A673 (cell line): ENCODE measurements at regions not wholly inside any gene's neighbourhood (a gene's known extent, or its start where the extent isn't known, plus 50 kb on each side); places are given as distances from the start of the nearest gene placed in this dataset.

Experiments
- BruUV-seq: library from RNA; stranded (reverse); fragments of 400-500 nt; replicated peaks from 2 replicates; lab custom pipeline; 2021; lab: Mats Ljungman, UMichigan
- CTCF ChIA-PET: fragments of 300-600 bp; sonication (Branson Sonifier 250); formaldehyde crosslinking; loops from one replicate; lab custom pipeline; 2022; ENCODE audit warnings: antibody characterized with exemption; lab: Charles Lee
- POLR2A ChIA-PET: fragments of 300-600 bp; sonication (Branson Sonifier 250); formaldehyde crosslinking; loops from one replicate; lab custom pipeline; 2022; ENCODE audit warnings: antibody characterized with exemption; ENCODE audit not compliant: low non-redundant PET; lab: Charles Lee
- DNase-seq: peaks from one replicate; pipeline ENCODE4 v3.0.0-alpha.2; 2015; ENCODE audit warnings: low spot score
- H3K27ac ChIP-seq: fragments of 200-600 bp; sonication (generic); 2 replicates; pipeline ENCODE4 v1.5.1; 2016; ENCODE audit warnings: mixed run types, low read depth, mild to moderate bottlenecking, mixed read lengths, antibody characterized with exemption, low read length; ENCODE audit not compliant: poor library complexity, severe bottlenecking
- H3K27me3 ChIP-seq: fragments of 200-600 bp; sonication (generic); replicated peaks from 2 replicates; pipeline ENCODE4 v1.6.1; 2017; ENCODE audit warnings: mixed run types, low read depth, mild to moderate bottlenecking, mixed read lengths, antibody characterized with exemption, low read length; ENCODE audit not compliant: insufficient read depth, poor library complexity
- H3K36me3 ChIP-seq: fragments of 200-600 bp; sonication (generic); 2 replicates; pipeline ENCODE4 v1.6.1; 2016; ENCODE audit warnings: mixed run types, mild to moderate bottlenecking, mixed read lengths, antibody characterized with exemption, low read length; ENCODE audit not compliant: insufficient read depth, poor library complexity, severe bottlenecking
- H3K4me1 ChIP-seq: fragments of 200-600 bp; sonication (generic); 2 replicates; pipeline ENCODE4 v1.6.1; 2017; ENCODE audit warnings: mixed run types, mild to moderate bottlenecking, mixed read lengths, antibody characterized with exemption, low read length; ENCODE audit not compliant: insufficient read depth, poor library complexity, severe bottlenecking
- H3K4me3 ChIP-seq: fragments of 200-600 bp; sonication (generic); 2 replicates; pipeline ENCODE4 v1.5.1; 2016; ENCODE audit warnings: low read depth, mixed run types, mild to moderate bottlenecking, mixed read lengths, low read length; ENCODE audit not compliant: poor library complexity, severe bottlenecking
- H3K9me3 ChIP-seq: fragments of 200-600 bp; sonication (generic); 2 replicates; pipeline ENCODE4 v1.6.1; 2016; ENCODE audit warnings: mixed run types, low read depth, mild to moderate bottlenecking, mixed read lengths, antibody characterized with exemption, low read length; ENCODE audit not compliant: poor library complexity, severe bottlenecking
- CTCF ChIP-seq: fragments of 300-800, 200-600 bp; sonication (generic); conservative IDR thresholded peaks from 2 replicates; pipeline ENCODE4 v1.5.1; 2017; ENCODE audit warnings: low read depth, mild to moderate bottlenecking, antibody characterized with exemption, low read length, moderate library complexity, mixed read lengths
- EZH2 ChIP-seq: fragments of 200-600 bp; sonication (generic); IDR thresholded peaks from 2 replicates; pipeline ENCODE4 v1.6.1; 2017; ENCODE audit warnings: borderline replicate concordance, low read depth, mild to moderate bottlenecking, mixed read lengths, antibody characterized with exemption, low read length; ENCODE audit not compliant: poor library complexity, severe bottlenecking
- intact Hi-C: fragments of 100-400 bp; cut with micrococcal nuclease; formaldehyde crosslinking; loops from one replicate; pipeline ENCODE4 v1.10.0; 2022; ENCODE audit not compliant: unreplicated experiment

GRCh38 chr1:178579095-178579494 lies 66.2 kb downstream of the TEX35 start:
- POLR2A ChIA-PET = no interaction called here
- no peak overlapping the region for H3K4me3 ChIP-seq
- no peak for TF ChIP-seq EZH2
- TF ChIP-seq CTCF = no peak
- H3K27me3 ChIP-seq = no peaks in the 10 kb centered on the region
- no peaks in the 10 kb centered on the region for H3K9me3 ChIP-seq
- no peak overlapping the region for H3K27ac ChIP-seq
- H3K36me3 ChIP-seq = no peaks in the 10 kb centered on the region
- intact Hi-C loops = no loop called here
- CTCF ChIA-PET = no interaction called here
- peaks cover 10% of the 10 kb centered on the region for H3K4me1 ChIP-seq
- no TSS peak for BruUV-seq
- DNase-seq = no peak

GRCh38 chr1:178579562-178579961 lies 66.7 kb downstream of the TEX35 start:
- BruUV-seq = no TSS peak
- peaks cover 10% of the 10 kb centered on the region for H3K4me1 ChIP-seq
- H3K9me3 ChIP-seq = no peaks in the 10 kb centered on the region
- peak; percentile 72 for DNase-seq
- intact Hi-C loops = no loop called here
- H3K27me3 ChIP-seq = no peaks in the 10 kb centered on the region
- CTCF ChIA-PET = no interaction called here
- no peak overlapping the region for H3K4me3 ChIP-seq
- TF ChIP-seq CTCF = no peak
- TF ChIP-seq EZH2 = no peak
- H3K27ac ChIP-seq = no peak overlapping the region
- H3K36me3 ChIP-seq = no peaks in the 10 kb centered on the region
- POLR2A ChIA-PET = no interaction called here

- no peak overlapping the region for H3K27ac ChIP-seq
- H3K9me3 ChIP-seq = no peaks in the 10 kb centered on the region
- ChIA-PET POLR2A (interaction anchor here (0.7 kb wide), 1 partner anchor 127 kb away, joined by 3 read pairs; no protein-coding TSS in a partner anchor), CTCF (interaction anchor here (0.5 kb wide), 1 partner anchor 18 kb away, joined by 3 read pairs; no protein-coding TSS in a partner anchor)
- TF ChIP-seq EZH2 (no peak), CTCF (no peak)
- no peak overlapping the region for H3K4me3 ChIP-seq
- no TSS peak for BruUV-seq
- intact Hi-C loops = no loop called here
- H3K4me1 ChIP-seq = peaks cover 10% of the 10 kb centered on the region
- H3K36me3 ChIP-seq = no peaks in the 10 kb centered on the region
- H3K27me3 ChIP-seq = no peaks in the 10 kb centered on the region
- no peak for DNase-seq
Observed at GRCh38 chr1:178580096-178580495, 67.2 kb downstream of the TEX35 start.
